ENCODE measurements at regions not wholly inside any gene's neighbourhood (a gene's known extent, or its start where the extent isn't known, plus 50 kb on each side); places are given as distances from the start of the nearest gene placed in this dataset.

DNA sequence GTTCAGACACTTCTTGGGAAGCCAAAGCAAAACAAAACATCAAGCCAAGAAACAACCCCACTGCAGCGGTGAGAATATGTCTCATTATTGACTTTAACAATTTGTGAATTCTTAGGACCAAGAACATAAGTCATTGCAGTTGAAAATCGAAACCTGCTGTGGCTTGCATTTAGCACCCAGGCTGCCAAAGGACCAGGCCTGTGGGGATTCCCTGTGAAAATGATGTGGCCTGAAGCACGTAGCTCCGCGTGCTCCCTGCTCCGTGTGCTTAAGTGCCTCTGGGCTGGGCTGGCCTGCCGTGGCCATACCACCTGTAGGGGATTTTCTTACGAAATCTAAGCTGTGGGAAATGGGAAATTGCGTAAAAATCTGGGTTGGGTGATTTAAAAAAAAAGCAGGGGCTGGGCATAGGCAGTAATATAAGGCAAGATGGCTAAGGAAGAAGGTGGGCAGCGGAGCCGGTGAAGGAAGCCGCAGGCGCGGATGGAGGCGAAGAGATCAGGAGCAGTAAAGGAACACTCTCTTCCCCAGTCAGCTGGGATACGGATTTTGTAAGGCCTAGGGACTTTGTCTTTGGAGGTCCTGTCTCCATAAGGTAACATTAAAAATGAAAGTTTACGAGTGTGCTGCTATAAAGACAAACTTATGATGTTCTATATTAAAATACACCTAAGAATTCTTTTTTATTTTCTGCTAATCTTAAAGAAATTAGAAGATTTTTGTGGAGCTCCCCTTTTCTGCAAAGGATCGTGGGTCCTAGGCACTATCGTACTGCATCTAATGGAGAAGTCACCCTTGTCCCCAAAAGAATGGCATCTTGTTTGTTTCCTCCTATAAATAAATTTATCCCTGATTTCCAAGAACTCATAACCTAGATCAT, 189.6 kb upstream of the SEMA6A start (continued):
- TF ChIP-seq, protein P1, sequence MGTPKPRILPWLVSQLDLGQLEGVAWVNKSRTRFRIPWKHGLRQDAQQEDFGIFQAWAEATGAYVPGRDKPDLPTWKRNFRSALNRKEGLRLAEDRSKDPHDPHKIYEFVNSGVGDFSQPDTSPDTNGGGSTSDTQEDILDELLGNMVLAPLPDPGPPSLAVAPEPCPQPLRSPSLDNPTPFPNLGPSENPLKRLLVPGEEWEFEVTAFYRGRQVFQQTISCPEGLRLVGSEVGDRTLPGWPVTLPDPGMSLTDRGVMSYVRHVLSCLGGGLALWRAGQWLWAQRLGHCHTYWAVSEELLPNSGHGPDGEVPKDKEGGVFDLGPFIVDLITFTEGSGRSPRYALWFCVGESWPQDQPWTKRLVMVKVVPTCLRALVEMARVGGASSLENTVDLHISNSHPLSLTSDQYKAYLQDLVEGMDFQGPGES (IDR thresholded peaks at IDR 0.05) = no peak
- TF ChIP-seq, protein P2, sequence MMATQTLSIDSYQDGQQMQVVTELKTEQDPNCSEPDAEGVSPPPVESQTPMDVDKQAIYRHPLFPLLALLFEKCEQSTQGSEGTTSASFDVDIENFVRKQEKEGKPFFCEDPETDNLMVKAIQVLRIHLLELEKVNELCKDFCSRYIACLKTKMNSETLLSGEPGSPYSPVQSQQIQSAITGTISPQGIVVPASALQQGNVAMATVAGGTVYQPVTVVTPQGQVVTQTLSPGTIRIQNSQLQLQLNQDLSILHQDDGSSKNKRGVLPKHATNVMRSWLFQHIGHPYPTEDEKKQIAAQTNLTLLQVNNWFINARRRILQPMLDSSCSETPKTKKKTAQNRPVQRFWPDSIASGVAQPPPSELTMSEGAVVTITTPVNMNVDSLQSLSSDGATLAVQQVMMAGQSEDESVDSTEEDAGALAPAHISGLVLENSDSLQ (IDR thresholded peaks at IDR 0.05) = no peak
- TF ChIP-seq RUNX3 (IDR thresholded peaks at IDR 0.05; ENCODE audit: low read length) = peak; percentile 92
- no peak for TF ChIP-seq KAT2A (conservative IDR thresholded peaks at IDR 0.05; ENCODE audit: control insufficient read depth, low read depth, low read length)
- TF ChIP-seq, protein P3, sequence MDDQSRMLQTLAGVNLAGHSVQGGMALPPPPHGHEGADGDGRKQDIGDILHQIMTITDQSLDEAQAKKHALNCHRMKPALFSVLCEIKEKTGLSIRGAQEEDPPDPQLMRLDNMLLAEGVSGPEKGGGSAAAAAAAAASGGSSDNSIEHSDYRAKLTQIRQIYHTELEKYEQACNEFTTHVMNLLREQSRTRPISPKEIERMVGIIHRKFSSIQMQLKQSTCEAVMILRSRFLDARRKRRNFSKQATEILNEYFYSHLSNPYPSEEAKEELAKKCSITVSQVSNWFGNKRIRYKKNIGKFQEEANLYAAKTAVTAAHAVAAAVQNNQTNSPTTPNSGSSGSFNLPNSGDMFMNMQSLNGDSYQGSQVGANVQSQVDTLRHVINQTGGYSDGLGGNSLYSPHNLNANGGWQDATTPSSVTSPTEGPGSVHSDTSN (IDR thresholded peaks at IDR 0.05; ENCODE audit: insufficient replicate concordance, low read depth, low read length) = peak; percentile 23
- TF ChIP-seq RBBP5 (conservative IDR thresholded peaks at IDR 0.05) = no peak
- no peak; the same call in 1 of the 2 replicates for TF ChIP-seq SMARCA5 (IDR thresholded peaks at IDR 0.05)
- TF ChIP-seq HCFC1 (IDR thresholded peaks at IDR 0.05; ENCODE audit: low read length) = no peak
- peak; percentile 74; the same call in 1 of the 2 replicates for TF ChIP-seq BACH1 (IDR thresholded peaks at IDR 0.05; ENCODE audit: borderline replicate concordance)
- peak; percentile 59 to 69; a peak in 2 of 4 replicates for TF ChIP-seq CEBPB (IDR thresholded peaks at IDR 0.05; ENCODE audit: borderline replicate concordance in 1 of 2, low read depth in 2 of 2, low read length in 2 of 2)
- TF ChIP-seq STAT1 (conservative IDR thresholded peaks at IDR 0.05) = no peak; the same call in 1 of the 2 replicates
- no peak for TF ChIP-seq ZSCAN29 (IDR thresholded peaks at IDR 0.05)
- peak; percentile 48; the same call in 1 of the 2 replicates for TF ChIP-seq POLR2A (IDR thresholded peaks at IDR 0.05; ENCODE audit: low read depth, low read length)
- no peak for TF ChIP-seq SREBF2 (IDR thresholded peaks at IDR 0.05; ENCODE audit: low read length)
- peak; percentile 50; the same call in 1 of the 2 replicates for TF ChIP-seq TCF7 (IDR thresholded peaks at IDR 0.05; ENCODE audit: borderline replicate concordance)
- TF ChIP-seq, protein P4, sequence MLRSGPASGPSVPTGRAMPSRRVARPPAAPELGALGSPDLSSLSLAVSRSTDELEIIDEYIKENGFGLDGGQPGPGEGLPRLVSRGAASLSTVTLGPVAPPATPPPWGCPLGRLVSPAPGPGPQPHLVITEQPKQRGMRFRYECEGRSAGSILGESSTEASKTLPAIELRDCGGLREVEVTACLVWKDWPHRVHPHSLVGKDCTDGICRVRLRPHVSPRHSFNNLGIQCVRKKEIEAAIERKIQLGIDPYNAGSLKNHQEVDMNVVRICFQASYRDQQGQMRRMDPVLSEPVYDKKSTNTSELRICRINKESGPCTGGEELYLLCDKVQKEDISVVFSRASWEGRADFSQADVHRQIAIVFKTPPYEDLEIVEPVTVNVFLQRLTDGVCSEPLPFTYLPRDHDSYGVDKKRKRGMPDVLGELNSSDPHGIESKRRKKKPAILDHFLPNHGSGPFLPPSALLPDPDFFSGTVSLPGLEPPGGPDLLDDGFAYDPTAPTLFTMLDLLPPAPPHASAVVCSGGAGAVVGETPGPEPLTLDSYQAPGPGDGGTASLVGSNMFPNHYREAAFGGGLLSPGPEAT (IDR thresholded peaks at IDR 0.05; ENCODE audit: low read depth) = peak; percentile 98
- TF ChIP-seq, protein P5, sequence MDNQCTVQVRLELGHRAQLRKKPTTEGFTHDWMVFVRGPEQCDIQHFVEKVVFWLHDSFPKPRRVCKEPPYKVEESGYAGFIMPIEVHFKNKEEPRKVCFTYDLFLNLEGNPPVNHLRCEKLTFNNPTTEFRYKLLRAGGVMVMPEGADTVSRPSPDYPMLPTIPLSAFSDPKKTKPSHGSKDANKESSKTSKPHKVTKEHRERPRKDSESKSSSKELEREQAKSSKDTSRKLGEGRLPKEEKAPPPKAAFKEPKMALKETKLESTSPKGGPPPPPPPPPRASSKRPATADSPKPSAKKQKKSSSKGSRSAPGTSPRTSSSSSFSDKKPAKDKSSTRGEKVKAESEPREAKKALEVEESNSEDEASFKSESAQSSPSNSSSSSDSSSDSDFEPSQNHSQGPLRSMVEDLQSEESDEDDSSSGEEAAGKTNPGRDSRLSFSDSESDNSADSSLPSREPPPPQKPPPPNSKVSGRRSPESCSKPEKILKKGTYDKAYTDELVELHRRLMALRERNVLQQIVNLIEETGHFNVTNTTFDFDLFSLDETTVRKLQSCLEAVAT (IDR thresholded peaks at IDR 0.05) = peak; percentile 99
- TF ChIP-seq, protein P6, sequence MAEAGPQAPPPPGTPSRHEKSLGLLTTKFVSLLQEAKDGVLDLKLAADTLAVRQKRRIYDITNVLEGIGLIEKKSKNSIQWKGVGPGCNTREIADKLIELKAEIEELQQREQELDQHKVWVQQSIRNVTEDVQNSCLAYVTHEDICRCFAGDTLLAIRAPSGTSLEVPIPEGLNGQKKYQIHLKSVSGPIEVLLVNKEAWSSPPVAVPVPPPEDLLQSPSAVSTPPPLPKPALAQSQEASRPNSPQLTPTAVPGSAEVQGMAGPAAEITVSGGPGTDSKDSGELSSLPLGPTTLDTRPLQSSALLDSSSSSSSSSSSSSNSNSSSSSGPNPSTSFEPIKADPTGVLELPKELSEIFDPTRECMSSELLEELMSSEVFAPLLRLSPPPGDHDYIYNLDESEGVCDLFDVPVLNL (IDR thresholded peaks at IDR 0.05; ENCODE audit: low read depth, low read length) = no peak
- TF ChIP-seq MTA3 (IDR thresholded peaks at IDR 0.05; ENCODE audit: borderline replicate concordance, low read length) = no peak
- TF ChIP-seq CBX3 (IDR thresholded peaks at IDR 0.05; ENCODE audit: borderline replicate concordance, low read depth) = no peak

Measured in GM12878 (cell line).